Keratinocyte (primary cell): ENCODE measurements at regions not wholly inside any gene's neighbourhood (a gene's known extent, or its start where the extent isn't known, plus 50 kb on each side); places are given as distances from the start of the nearest gene placed in this dataset.

Experiments
- DNase-seq: peaks from one replicate; pipeline ENCODE4 v3.0.0-alpha.2; 2011; ENCODE audit warnings: low read depth, missing footprints, low spot score
- FAIRE-seq: peaks from 2 replicates; lab custom pipeline; 2011; peaks lifted over from hg19 to GRCh38; lab: Jason Lieb, UNC
- H2AFZ ChIP-seq: 2 replicates; pipeline ENCODE4 v1.6.0; 2012; ENCODE audit warnings: low read length, control low read depth, inconsistent platforms; ENCODE audit not compliant: control insufficient read depth
- H3K27ac ChIP-seq: 2 replicates; pipeline ENCODE4 v1.5.1; 2011; ENCODE audit warnings: low read length; ENCODE audit not compliant: control insufficient read depth, insufficient read depth
- H3K27me3 ChIP-seq: 3 replicates; pipeline ENCODE4 v1.6.0; 2011; ENCODE audit warnings: low read length; ENCODE audit not compliant: control insufficient read depth, insufficient read depth; ENCODE audit errors: extremely low read depth
- H3K36me3 ChIP-seq, 2 experiments: 2 replicates in 1 of 2; 3 replicates in 1 of 2; pipeline ENCODE4 v1.5.1; 2011; ENCODE audit warnings: low read length in 2 of 2, mild to moderate bottlenecking in 1 of 2; ENCODE audit not compliant: control insufficient read depth in 2 of 2, insufficient read depth in 2 of 2; ENCODE audit errors: extremely low read depth in 1 of 2
- H3K4me1 ChIP-seq: 3 replicates; pipeline ENCODE4 v1.5.1; 2011; ENCODE audit warnings: low read length; ENCODE audit not compliant: control insufficient read depth, insufficient read depth; ENCODE audit errors: extremely low read depth
- H3K4me2 ChIP-seq: 3 replicates; pipeline ENCODE4 v1.6.0; 2011; ENCODE audit warnings: low read depth, low read length; ENCODE audit not compliant: control insufficient read depth, insufficient read depth; ENCODE audit errors: extremely low read depth
- H3K4me3 ChIP-seq, 3 experiments: fragments of 200-600 bp in 1 of 3; sonication (generic) in 1 of 3; 2 replicates in 2 of 3; 3 replicates in 1 of 3; pipeline ENCODE4 v1.5.1; 2011 to 2016; ENCODE audit warnings: low read length in 3 of 3, mild to moderate bottlenecking in 3 of 3, control low read depth in 2 of 3, inconsistent platforms in 1 of 3, low read depth in 1 of 3, mixed read lengths in 1 of 3, mixed run types in 1 of 3, moderate library complexity in 1 of 3; ENCODE audit not compliant: control insufficient read depth in 2 of 3, insufficient read depth in 2 of 3; ENCODE audit errors: extremely low read depth in 1 of 3
- H3K79me2 ChIP-seq: 2 replicates; pipeline ENCODE4 v1.6.0; 2012; ENCODE audit warnings: low read length; ENCODE audit not compliant: control insufficient read depth, insufficient read depth
- H3K9ac ChIP-seq: 3 replicates; pipeline ENCODE4 v1.6.0; 2011; ENCODE audit warnings: low read length; ENCODE audit not compliant: control insufficient read depth, insufficient read depth; ENCODE audit errors: extremely low read depth
- H3K9me1 ChIP-seq: 3 replicates; pipeline ENCODE4 v1.6.0; 2011; ENCODE audit warnings: low read length; ENCODE audit not compliant: control insufficient read depth, insufficient read depth; ENCODE audit errors: extremely low read depth
- H3K9me3 ChIP-seq: 2 replicates; pipeline ENCODE4 v1.5.1; 2012; ENCODE audit warnings: low read depth, low read length; ENCODE audit not compliant: control insufficient read depth
- H4K20me1 ChIP-seq: 3 replicates; pipeline ENCODE4 v1.6.0; 2011; ENCODE audit warnings: low read length; ENCODE audit not compliant: control insufficient read depth, insufficient read depth; ENCODE audit errors: extremely low read depth
- CTCF ChIP-seq, 3 experiments: IDR thresholded peaks in 1 of 3; conservative IDR thresholded peaks in 1 of 3; optimal IDR thresholded peaks in 1 of 3; 2 replicates in 2 of 3; 3 replicates in 1 of 3; pipeline versions ENCODE3 to v1.5.1; 2011; ENCODE audit warnings: low read length in 3 of 3, mild to moderate bottlenecking in 3 of 3, moderate library complexity in 2 of 3, control low read depth in 1 of 3, inconsistent platforms in 1 of 3; ENCODE audit not compliant: insufficient read depth in 2 of 3; ENCODE audit errors: extremely low read depth in 1 of 3
- EZH2 ChIP-seq: IDR thresholded peaks from one replicate; pipeline ENCODE4 v1.6.1; 2012; ENCODE audit warnings: inconsistent platforms, mild to moderate bottlenecking, low read length, moderate library complexity
- dilution Hi-C: fragments of 300-500 bp; cut with MboI; formaldehyde crosslinking; loops from one replicate; pipeline ENCODE4 v1.7.0; 2020; ENCODE audit warnings: low sequenced_read_pairs; ENCODE audit not compliant: extremely low pct_ligation_motif_present

GRCh38 chr2:2727876-2728511 is 396.9 kb upstream of the MYT1L start:
- H3K27ac ChIP-seq: no peak overlapping the region
- DNase-seq: no peak
- H3K27me3 ChIP-seq: no peaks in the 10 kb centered on the region
- TF ChIP-seq CTCF (optimal IDR thresholded peaks at IDR 0.05 in 1 of 3, IDR thresholded peaks at IDR 0.05 in 1 of 3, conservative IDR thresholded peaks at IDR 0.05 in 1 of 3; ENCODE audit: extremely low read depth in 1 of 3, insufficient read depth in 2 of 3, low read length in 3 of 3): no peak
- no peak for TF ChIP-seq EZH2
- no peak for FAIRE-seq
- no peaks in the 10 kb centered on the region for H3K4me1 ChIP-seq
- no peaks in the 10 kb centered on the region for H3K9me1 ChIP-seq
- H3K4me2 ChIP-seq: no peak overlapping the region
- no peak overlapping the region for H3K4me3 ChIP-seq
- no peaks in the 10 kb centered on the region for H3K9me3 ChIP-seq
- dilution Hi-C loops: no loop called here
- H3K79me2 ChIP-seq: no peaks in the 10 kb centered on the region
- no peaks in the 10 kb centered on the region for H4K20me1 ChIP-seq
- no peak overlapping the region for H3K9ac ChIP-seq
- no peaks in the 10 kb centered on the region for H3K36me3 ChIP-seq
- no peak overlapping the region for H2AFZ ChIP-seq

- Histone ChIP-seq H3K9ac (no peak overlapping the region), H3K36me3 (no peaks in the 10 kb centered on the region), H3K4me3 (no peak overlapping the region), H3K9me3 (no peaks in the 10 kb centered on the region), H4K20me1 (no peaks in the 10 kb centered on the region), H3K4me1 (no peaks in the 10 kb centered on the region), H3K27me3 (no peaks in the 10 kb centered on the region), H3K79me2 (no peaks in the 10 kb centered on the region), H3K9me1 (no peaks in the 10 kb centered on the region), H2AFZ (no peak overlapping the region), H3K27ac (no peak overlapping the region), H3K4me2 (no peak overlapping the region)
- dilution Hi-C loops: no loop called here
- FAIRE-seq (no peak), DNase-seq (no peak)
- no peak for TF ChIP-seq CTCF (optimal IDR thresholded peaks at IDR 0.05 in 1 of 3, IDR thresholded peaks at IDR 0.05 in 1 of 3, conservative IDR thresholded peaks at IDR 0.05 in 1 of 3; ENCODE audit: extremely low read depth in 1 of 3, insufficient read depth in 2 of 3, low read length in 3 of 3)
- no peak for TF ChIP-seq EZH2
Observed at GRCh38 chr2:2726163-2726562, 395.1 kb upstream of the MYT1L start.
